PC-9 (cell line): ENCODE measurements at regions not wholly inside any gene's neighbourhood (a gene's known extent, or its start where the extent isn't known, plus 50 kb on each side); places are given as distances from the start of the nearest gene placed in this dataset.

Source experiments
- CTCF ChIP-seq: fragments of 200-600 bp; sonication (generic); conservative IDR thresholded peaks from 2 replicates; pipeline ENCODE4 v1.6.1; 2017; ENCODE audit warnings: mixed run types, antibody characterized with exemption, mild to moderate bottlenecking, moderate library complexity
- EZH2 ChIP-seq: fragments of 200-600 bp; sonication (generic); IDR thresholded peaks from 2 replicates; pipeline ENCODE4 v1.8.0; 2017; ENCODE audit warnings: antibody characterized with exemption, low read depth

- TF ChIP-seq CTCF: no peak
- TF ChIP-seq EZH2: no peak
These were observed 204.9 kb upstream of the TRPM3 start for GRCh38 chr9:71326360-71326759.
